ENCODE measurements at regions not wholly inside any gene's neighbourhood (a gene's known extent, or its start where the extent isn't known, plus 50 kb on each side); places are given as distances from the start of the nearest gene placed in this dataset.
"Not testable (repeated sequence)": the region's sequence is repeated elsewhere in the genome, so short reads cannot be mapped to it uniquely, and the experiment has no call there.

DNA sequence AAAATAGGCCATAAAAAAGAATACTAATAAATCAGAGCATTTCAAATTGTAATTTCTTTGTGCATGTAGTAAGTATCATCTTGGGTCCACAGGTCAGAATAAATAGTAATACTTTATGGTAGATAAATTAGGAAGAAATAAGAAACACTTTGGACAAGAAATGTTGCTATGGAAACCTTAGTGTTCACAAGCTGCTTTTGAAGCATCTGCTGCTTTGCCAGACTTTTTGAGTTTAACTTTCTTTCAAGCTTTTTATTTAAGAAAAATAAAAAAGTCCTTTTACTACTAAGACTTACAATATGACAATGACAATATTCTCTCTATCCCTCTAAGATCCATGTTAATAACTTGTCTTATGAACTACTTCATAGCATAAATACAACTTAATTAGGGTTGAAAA is 690.7 kb upstream of the FSHR start:
- H3K4me3 ChIP-seq (ENCODE audit: low read depth, low read length) = no peak overlapping the region
- TF ChIP-seq, protein P1, sequence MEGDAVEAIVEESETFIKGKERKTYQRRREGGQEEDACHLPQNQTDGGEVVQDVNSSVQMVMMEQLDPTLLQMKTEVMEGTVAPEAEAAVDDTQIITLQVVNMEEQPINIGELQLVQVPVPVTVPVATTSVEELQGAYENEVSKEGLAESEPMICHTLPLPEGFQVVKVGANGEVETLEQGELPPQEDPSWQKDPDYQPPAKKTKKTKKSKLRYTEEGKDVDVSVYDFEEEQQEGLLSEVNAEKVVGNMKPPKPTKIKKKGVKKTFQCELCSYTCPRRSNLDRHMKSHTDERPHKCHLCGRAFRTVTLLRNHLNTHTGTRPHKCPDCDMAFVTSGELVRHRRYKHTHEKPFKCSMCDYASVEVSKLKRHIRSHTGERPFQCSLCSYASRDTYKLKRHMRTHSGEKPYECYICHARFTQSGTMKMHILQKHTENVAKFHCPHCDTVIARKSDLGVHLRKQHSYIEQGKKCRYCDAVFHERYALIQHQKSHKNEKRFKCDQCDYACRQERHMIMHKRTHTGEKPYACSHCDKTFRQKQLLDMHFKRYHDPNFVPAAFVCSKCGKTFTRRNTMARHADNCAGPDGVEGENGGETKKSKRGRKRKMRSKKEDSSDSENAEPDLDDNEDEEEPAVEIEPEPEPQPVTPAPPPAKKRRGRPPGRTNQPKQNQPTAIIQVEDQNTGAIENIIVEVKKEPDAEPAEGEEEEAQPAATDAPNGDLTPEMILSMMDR (conservative IDR thresholded peaks at IDR 0.05; ENCODE audit: low read depth, low read length) = no peak
- no peak for DNase-seq (ENCODE audit: low read depth)

DNA sequence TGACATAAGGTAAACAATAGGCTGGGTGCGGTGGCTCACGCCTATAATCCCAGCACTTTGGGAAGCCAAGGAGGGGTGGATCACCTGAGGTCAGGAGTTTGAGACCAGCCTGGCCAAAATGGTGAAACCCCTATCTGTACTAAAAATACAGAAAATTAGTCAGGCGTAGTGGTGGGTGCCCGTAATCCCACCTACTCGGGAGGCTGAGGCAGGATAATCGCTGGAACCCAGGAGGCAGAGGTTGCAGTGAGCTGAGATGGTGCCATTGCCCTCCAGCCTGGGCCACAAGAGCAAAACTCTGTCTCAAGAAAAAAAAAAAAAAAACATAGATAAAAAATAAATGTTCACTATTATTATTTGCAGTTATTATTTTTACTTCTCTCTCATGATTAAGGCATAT is 689.8 kb upstream of the FSHR start:
- H3K4me3 ChIP-seq (ENCODE audit: low read depth, low read length); DNase-seq (ENCODE audit: low read depth): not testable (repeated sequence)

DNA sequence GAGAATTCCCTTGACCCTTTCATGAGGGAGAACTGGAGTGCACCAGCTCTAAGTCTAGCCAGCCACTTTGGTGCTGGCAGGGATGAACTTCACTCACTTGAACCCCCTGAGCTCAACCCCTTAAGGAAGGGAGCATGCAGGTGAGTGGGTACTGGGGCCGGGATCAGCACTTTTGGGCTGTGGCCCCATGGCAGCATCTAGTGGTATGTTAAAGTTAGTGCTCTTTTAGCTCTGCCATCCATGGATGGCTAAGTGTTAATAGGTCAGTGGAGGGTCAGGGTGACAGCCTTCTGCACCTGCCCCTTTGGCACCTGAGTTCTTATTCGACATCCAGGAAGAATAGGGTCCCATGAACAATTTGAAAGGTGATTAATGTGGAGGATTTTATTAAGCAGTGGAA is 689.0 kb upstream of the FSHR start:
- DNase-seq (ENCODE audit: low read depth) = no peak
- TF ChIP-seq, protein P1 (conservative IDR thresholded peaks at IDR 0.05; ENCODE audit: low read depth, low read length) = no peak
- H3K4me3 ChIP-seq (ENCODE audit: low read depth, low read length) = no peak overlapping the region

DNA sequence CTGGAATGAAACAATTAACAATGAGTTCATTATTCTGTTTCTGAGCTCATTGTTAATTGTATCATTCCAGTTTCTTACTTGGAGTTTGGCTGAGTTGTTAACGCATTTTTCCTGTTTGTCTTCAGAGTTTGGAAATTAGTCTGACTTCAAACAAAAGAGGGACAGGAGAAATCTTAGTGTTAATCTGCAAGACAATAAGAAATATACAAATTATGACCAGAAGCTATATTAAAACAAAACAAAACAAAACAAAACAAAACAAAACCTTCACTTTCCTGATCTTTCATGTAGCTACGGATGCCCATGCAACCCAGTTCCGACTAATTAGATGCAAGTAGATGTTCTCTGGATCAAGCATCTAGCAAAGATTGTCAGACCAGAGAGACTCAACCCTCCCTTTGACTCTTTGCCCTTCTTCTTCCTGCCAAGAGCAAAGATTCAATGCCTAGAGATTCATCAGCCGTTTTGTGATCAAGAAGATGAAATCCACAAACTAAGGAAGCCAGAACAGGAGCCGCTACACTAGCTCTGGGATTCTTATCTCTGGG is 686.2 kb upstream of the FSHR start:
- TF ChIP-seq, protein P1 (conservative IDR thresholded peaks at IDR 0.05; ENCODE audit: low read depth, low read length) = no peak
- DNase-seq (ENCODE audit: low read depth) = no peak

DNA sequence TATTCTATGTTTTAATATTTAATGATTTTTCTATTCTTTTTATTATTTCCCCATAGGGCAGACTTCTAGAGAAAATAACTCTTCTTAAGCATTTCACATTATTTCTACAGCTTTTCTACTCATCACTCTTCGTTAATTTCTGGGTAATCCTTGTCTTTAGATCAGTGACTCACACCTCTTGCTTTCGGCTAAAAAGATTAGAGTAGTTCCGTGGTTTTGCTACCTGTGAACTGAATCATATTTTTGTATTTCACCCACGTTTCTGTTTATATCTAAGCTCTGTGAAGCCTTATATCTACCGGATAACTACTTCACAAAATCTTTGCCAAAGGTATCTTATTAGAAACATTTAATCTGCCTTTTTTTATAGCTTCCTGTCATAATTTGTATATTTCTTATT is 685.5 kb upstream of the FSHR start:
- H3K4me3 ChIP-seq (ENCODE audit: low read depth, low read length) = no peak overlapping the region
- DNase-seq (ENCODE audit: low read depth) = no peak
- TF ChIP-seq, protein P1 (conservative IDR thresholded peaks at IDR 0.05; ENCODE audit: low read depth, low read length) = no peak

More for the DNA sequence above, 686.2 kb upstream of the FSHR start:
- no peak overlapping the region for H3K4me3 ChIP-seq (ENCODE audit: low read depth, low read length)

DNA sequence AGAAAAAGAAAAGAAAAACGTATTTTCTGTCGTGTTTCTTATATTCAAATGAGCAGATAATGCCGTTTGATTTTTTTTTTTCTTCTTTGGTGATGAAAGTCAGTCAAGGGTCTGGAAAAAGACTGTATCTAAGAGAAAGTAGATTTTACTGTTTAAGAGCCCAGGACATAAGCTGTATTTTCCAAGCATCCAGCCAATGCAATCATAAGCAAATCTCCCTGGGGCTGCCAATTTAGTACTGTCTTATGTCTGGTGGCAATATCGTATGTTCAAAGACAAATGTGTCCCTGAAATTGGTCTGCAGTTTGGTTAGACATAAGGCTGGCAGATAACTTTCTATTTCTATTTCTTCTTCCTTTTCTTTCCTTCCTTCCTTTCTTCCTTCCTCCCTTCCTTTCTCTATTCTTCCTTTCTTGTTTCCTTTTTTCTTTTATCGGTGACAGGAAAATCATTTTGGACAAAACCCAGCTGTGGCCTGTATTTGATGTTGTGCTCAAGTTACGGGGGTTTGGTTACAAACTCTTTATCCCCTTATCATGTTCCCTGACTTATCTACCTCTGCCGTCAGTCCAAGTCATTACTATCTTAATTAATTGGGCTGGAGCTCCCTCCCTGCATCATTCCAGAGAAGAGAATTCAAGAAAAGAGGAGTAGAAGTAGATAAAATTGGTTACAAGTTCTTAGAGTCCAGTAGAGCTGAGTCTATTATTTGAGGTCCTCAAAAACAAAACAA is 683.4 kb upstream of the FSHR start:
- no peak overlapping the region for H3K4me3 ChIP-seq (ENCODE audit: low read depth, low read length)
- TF ChIP-seq, protein P1 (conservative IDR thresholded peaks at IDR 0.05; ENCODE audit: low read depth, low read length) = no peak
- DNase-seq (ENCODE audit: low read depth) = no peak

DNA sequence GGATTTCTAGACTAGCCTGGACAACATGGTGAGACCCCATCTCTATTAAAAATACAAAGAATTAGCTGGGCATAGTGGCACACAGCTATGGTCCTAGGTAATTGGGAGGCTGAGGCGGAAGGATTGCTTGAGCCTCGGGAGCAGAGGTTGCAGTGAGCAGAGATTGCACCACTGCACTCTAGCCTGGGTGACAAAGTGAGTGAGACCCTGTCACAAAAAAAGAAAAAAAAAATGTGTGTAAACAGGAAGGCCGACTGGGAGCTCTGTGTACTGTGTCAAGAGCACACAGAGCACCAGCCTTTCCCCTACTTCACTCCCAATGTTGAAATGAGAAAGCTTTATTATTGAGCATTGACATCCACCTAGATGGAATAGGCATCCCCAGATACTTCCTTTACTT is 681.7 kb upstream of the FSHR start:
- TF ChIP-seq, protein P1 (conservative IDR thresholded peaks at IDR 0.05; ENCODE audit: low read depth, low read length) = no peak
- H3K4me3 ChIP-seq (ENCODE audit: low read depth, low read length) = no peak overlapping the region
- DNase-seq (ENCODE audit: low read depth) = no peak

Data from epithelial cell of proximal tubule (primary cell).